Prostate gland (tissue), 2 donors: ENCODE measurements at regions not wholly inside any gene's neighbourhood (a gene's known extent, or its start where the extent isn't known, plus 50 kb on each side); places are given as distances from the start of the nearest gene placed in this dataset.

Source experiments
- DNase-seq: peaks from one replicate; pipeline ENCODE4 v3.0.0-alpha.2; 2019; ENCODE audit warnings: low spot score
- H3K27ac ChIP-seq, 2 donors: fragments of 200-600 bp; sonication (generic); 2 replicates each; pipeline ENCODE4 v1.5.1; 2017 to 2019
- H3K27me3 ChIP-seq: fragments of 200-600 bp; sonication (generic); replicated peaks from 2 replicates; pipeline ENCODE4 v1.5.1; 2019; ENCODE audit not compliant: insufficient read depth
- H3K36me3 ChIP-seq, 2 donors: fragments of 200-600 bp; sonication (generic); 1 replicate in 1 of 2; 2 replicates in 1 of 2; pipeline versions ENCODE4 v1.5.1 to v1.8.1; 2017 to 2019
- H3K4me1 ChIP-seq: fragments of 200-600 bp; sonication (generic); replicated peaks from 2 replicates; pipeline ENCODE4 v1.5.1; 2019
- H3K4me3 ChIP-seq, 2 donors: fragments of 200-600 bp; sonication (generic); 2 replicates each; pipeline ENCODE4 v1.5.1; 2017 to 2019
- H3K9me3 ChIP-seq: fragments of 200-600 bp; sonication (generic); 2 replicates; pipeline ENCODE4 v1.5.1; 2017
- POLR2A ChIP-seq: fragments of 450-650 bp; IDR thresholded peaks from one replicate; pipeline ENCODE4 v1.6.1; 2016; ENCODE audit warnings: antibody characterized with exemption, mild to moderate bottlenecking
- POLR2AphosphoS5 ChIP-seq: sonication (generic); formaldehyde crosslinking; IDR thresholded peaks from one replicate; pipeline ENCODE4 v1.6.1; 2017; ENCODE audit warnings: antibody characterized with exemption
- WGBS: methylation state at CpG from one replicate; pipeline ENCODE4 v1.1.5; 2018; 5-methylcytosine and 5-hydroxymethylcytosine counted together
- intact Hi-C: fragments of 100-400 bp; cut with DNase I; formaldehyde crosslinking; loops from one replicate; pipeline ENCODE4 v1.14.2; 2022
- TF ChIP-seq, protein P1 (sequence below), 4 experiments: fragments of 200-600 bp in 2 of 4; fragments of 450-650 bp in 2 of 4; sonication (generic) in 2 of 4; IDR thresholded peaks; 1 replicate in 3 of 4; 2 replicates in 1 of 4; pipeline ENCODE4 v1.5.1; 2016 to 2019; ENCODE audit warnings: antibody characterized with exemption in 4 of 4, mild to moderate bottlenecking in 2 of 4, moderate library complexity in 2 of 4

DNA sequence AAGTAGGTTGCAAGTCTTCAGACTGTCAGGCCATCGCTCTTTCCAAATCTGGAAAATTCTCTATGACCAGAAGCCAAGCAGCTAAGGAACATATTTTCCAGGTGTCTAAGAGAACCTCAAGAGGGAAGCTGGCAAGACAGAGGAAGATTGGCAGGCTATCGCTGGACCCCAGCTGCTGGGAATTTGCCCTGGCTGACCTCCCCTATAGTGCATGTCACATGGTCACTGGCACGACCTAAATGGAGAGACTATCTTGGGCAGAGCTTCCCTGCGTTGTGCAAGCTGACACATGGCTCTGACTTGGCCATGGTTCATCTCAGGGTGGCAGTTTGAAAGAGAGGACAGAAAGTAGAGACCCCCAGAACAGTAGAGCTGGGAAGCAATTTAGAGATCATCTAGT lies 104.9 kb upstream of the ZNF618 start:
- no peaks in the 10 kb centered on the region for H3K27me3 ChIP-seq
- WGBS: 89% methylated on average over 4 of the region's 4 CpGs
- TF ChIP-seq, protein P1, sequence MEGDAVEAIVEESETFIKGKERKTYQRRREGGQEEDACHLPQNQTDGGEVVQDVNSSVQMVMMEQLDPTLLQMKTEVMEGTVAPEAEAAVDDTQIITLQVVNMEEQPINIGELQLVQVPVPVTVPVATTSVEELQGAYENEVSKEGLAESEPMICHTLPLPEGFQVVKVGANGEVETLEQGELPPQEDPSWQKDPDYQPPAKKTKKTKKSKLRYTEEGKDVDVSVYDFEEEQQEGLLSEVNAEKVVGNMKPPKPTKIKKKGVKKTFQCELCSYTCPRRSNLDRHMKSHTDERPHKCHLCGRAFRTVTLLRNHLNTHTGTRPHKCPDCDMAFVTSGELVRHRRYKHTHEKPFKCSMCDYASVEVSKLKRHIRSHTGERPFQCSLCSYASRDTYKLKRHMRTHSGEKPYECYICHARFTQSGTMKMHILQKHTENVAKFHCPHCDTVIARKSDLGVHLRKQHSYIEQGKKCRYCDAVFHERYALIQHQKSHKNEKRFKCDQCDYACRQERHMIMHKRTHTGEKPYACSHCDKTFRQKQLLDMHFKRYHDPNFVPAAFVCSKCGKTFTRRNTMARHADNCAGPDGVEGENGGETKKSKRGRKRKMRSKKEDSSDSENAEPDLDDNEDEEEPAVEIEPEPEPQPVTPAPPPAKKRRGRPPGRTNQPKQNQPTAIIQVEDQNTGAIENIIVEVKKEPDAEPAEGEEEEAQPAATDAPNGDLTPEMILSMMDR (IDR thresholded peaks at IDR 0.05): no peak
- TF ChIP-seq POLR2A (no peak), POLR2AphosphoS5 (no peak)
- H3K4me1 ChIP-seq: no peaks in the 10 kb centered on the region
- H3K4me3 ChIP-seq: no peak overlapping the region
- no peak overlapping the region for H3K27ac ChIP-seq
- no peaks in the 10 kb centered on the region for H3K9me3 ChIP-seq
- no peaks in the 10 kb centered on the region for H3K36me3 ChIP-seq
- intact Hi-C loops: no loop called here
- no peak for DNase-seq

DNA sequence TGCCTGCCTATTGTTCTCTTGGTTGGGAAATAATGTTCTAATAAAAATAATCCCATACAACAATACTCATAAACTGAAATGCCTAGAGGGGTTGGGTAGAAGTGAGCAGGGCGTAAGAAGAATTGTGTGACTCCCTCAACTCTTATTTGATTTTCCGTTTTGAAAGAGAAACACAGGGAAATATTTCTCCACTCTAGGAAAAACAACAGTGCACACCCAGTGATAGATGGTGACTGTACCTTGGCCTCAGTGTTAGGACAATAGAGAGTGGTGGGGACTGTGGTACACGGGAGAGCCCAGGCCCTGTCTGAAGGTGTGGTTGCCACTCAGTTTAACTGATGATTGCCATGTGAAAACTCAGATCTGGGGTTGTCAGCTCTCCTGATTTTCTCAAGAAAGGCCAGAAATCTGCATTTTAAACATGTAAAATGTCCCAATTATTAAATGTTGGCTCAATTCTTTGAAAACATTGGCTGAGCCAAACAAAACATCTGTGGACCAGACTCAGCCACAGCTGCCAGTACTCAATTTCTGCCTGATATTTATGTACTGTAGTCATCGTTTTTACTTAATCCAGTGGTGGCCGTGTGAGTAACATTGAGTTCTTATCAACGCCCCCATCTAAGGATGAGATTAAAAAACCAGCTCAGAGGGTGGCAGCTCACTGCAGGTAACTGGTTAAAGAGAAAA lies 103.8 kb upstream of the ZNF618 start:
- intact Hi-C loops: no loop called here
- Histone ChIP-seq H3K27ac (no peak overlapping the region), H3K36me3 (no peaks in the 10 kb centered on the region), H3K27me3 (no peaks in the 10 kb centered on the region), H3K4me3 (no peak overlapping the region), H3K9me3 (no peaks in the 10 kb centered on the region), H3K4me1 (peaks cover 5% of the 10 kb centered on the region)
- TF ChIP-seq POLR2A (no peak), POLR2AphosphoS5 (no peak)
- TF ChIP-seq, protein P1 (IDR thresholded peaks at IDR 0.05): no peak
- no peak for DNase-seq
- WGBS: 43% methylated on average over 6 of the region's 6 CpGs

DNA sequence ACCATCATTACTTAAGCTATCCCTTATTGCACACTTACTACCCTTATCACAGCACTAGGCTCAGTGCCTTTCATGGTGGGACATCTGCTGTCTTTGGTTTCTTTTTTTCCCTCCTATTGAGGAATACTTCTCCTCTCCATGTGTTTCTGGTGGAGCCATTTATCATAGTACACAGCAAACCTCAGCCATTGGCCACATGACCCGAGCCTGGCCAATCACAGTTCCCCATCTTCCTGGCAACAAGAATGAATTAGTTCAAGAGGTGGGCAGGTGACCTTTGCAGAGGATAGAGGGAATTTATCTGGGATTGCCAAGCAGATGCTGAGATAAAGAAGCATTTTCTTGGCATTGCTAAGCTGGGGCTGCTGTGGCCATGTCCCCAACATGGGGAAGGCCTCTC lies 101.1 kb upstream of the ZNF618 start:
- H3K4me1 ChIP-seq: peaks cover 5% of the 10 kb centered on the region
- 89% methylated on average over 1 of the region's 1 CpG for WGBS

DNA sequence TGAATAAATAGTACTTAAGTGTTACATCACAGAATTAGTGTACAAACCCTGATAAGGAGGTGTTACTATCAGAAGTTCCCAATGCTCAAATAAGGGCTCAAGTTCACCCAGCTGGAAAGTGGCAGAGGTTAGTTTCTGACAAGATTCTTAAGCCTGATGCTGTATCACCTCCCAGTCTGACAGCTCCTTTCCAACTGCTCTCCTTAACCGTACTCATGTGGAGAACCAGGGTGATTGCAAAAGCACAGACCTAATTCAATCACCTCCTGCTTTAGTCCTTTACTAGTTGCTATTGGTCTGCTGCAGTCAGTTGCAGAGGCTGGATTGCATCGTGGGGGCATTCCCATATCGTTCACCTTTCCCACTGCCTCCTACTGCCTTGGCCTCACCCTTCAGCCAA lies 100.4 kb upstream of the ZNF618 start:
- no peak overlapping the region for H3K4me3 ChIP-seq
- H3K27me3 ChIP-seq: no peaks in the 10 kb centered on the region
- TF ChIP-seq, protein P1 (IDR thresholded peaks at IDR 0.05): no peak
- no peak for TF ChIP-seq POLR2AphosphoS5
- TF ChIP-seq POLR2A: no peak
- no peak overlapping the region for H3K27ac ChIP-seq
- intact Hi-C loops: no loop called here
- DNase-seq: no peak
- peaks cover 5% of the 10 kb centered on the region for H3K4me1 ChIP-seq
- no peaks in the 10 kb centered on the region for H3K9me3 ChIP-seq
- 19% methylated on average over 3 of the region's 3 CpGs for WGBS
- H3K36me3 ChIP-seq: no peaks in the 10 kb centered on the region

More for the DNA sequence above, 101.1 kb upstream of the ZNF618 start:
- intact Hi-C loops: no loop called here
- no peak for DNase-seq
- no peaks in the 10 kb centered on the region for H3K36me3 ChIP-seq
- H3K9me3 ChIP-seq: no peaks in the 10 kb centered on the region
- TF ChIP-seq, protein P1 (IDR thresholded peaks at IDR 0.05): no peak
- TF ChIP-seq POLR2A (no peak), POLR2AphosphoS5 (no peak)
- no peak overlapping the region for H3K4me3 ChIP-seq
- no peak overlapping the region for H3K27ac ChIP-seq
- H3K27me3 ChIP-seq: no peaks in the 10 kb centered on the region

DNA sequence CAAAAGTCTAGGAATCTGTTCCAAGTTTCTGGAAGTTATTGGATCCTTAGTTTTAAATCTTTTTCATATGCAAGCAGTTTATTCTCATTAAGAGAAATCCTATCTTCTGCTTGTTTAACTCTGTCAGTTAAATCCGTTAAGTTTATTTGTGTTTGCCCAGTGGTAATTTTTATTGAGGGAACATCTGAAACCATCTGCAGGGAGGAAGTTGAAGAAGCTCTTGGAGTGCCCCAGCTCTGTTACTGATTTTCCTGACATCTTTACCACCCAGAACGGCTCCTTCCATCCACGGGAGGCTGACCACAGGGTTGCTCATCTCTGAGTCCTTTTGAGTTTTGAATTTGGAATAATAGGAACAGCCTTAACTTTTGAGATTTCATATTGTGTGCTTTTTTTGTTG lies 99.9 kb upstream of the ZNF618 start:
- TF ChIP-seq POLR2A: no peak
- TF ChIP-seq, protein P1 (IDR thresholded peaks at IDR 0.05): no peak
- TF ChIP-seq POLR2AphosphoS5: no peak
- Histone ChIP-seq H3K4me1 (peaks cover 5% of the 10 kb centered on the region), H3K27me3 (no peaks in the 10 kb centered on the region), H3K27ac (no peak overlapping the region), H3K36me3 (no peaks in the 10 kb centered on the region), H3K4me3 (no peak overlapping the region), H3K9me3 (no peaks in the 10 kb centered on the region)
- intact Hi-C loops: no loop called here
- WGBS: 2% methylated on average over 3 of the region's 3 CpGs
- DNase-seq: no peak
